Pancreas (tissue), 10 donors: ENCODE measurements at regions not wholly inside any gene's neighbourhood (a gene's known extent, or its start where the extent isn't known, plus 50 kb on each side); places are given as distances from the start of the nearest gene placed in this dataset.

ENCODE experiments used
- ATAC-seq, 4 donors: fragments of 200-7000 bp; cut with Tn5 transposase; one replicate each; pipeline versions ENCODE4 v1.8.0 to v1.9.1; 2020; ENCODE audit warnings: mild to moderate bottlenecking in 4 of 4, moderate library complexity in 4 of 4
- DNase-seq, 6 donors: peaks; one replicate each; pipeline ENCODE4 v3.0.0-alpha.2; 2020
- FAIRE-seq: peaks from 2 replicates; lab custom pipeline; 2012; peaks lifted over from hg19 to GRCh38; lab: Jason Lieb, UNC
- H3K27ac ChIP-seq, 4 donors: fragments of 200-600 bp; sonication (generic); 1 replicate in 3 of 4; 2 replicates in 1 of 4; pipeline versions ENCODE4 v1.5.0 to v1.8.0; 2020
- H3K27me3 ChIP-seq, 4 donors: fragments of 200-600 bp; one replicate each; pipeline ENCODE4 v1.8.0; 2021
- H3K36me3 ChIP-seq, 3 donors: fragments of 200-600 bp; sonication (generic) in 1 of 3; one replicate each; pipeline versions ENCODE4 v1.5.0 to v1.8.0; 2020 to 2021
- H3K4me1 ChIP-seq, 3 donors: fragments of 200-600 bp; one replicate each; pipeline ENCODE4 v1.8.0; 2021
- H3K4me3 ChIP-seq, 4 donors: fragments of 200-600 bp; sonication (generic) in 2 of 4; one replicate each; pipeline versions ENCODE4 v1.5.0 to v1.8.0; 2020 to 2021
- H3K9me3 ChIP-seq, 4 donors: fragments of 200-600 bp; one replicate each; pipeline ENCODE4 v1.8.0; 2021
- WGBS, 2 donors: extraction: QIAGEN DNeasy Blood & Tissue Kit; methylation state at CpG; one replicate each; pipeline ENCODE4 v1.1.7; 2013; 5-methylcytosine and 5-hydroxymethylcytosine counted together
- intact Hi-C, 3 donors: fragments of 100-400 bp; cut with DNase I; formaldehyde crosslinking; loops; one replicate each; pipeline versions ENCODE4 v1.11.1 to v1.14.2; 2022
- TF ChIP-seq, protein P1 (sequence below), 4 donors: fragments of 200-600 bp; sonication (generic) in 3 of 4; IDR thresholded peaks; one replicate each; pipeline versions ENCODE4 v1.5.0 to v1.8.0; 2021; ENCODE audit warnings: antibody characterized with exemption in 4 of 4
- donor health status: healthy with polysubstance abuse.
- donor health status: DM: no; HTN: no; CAD: no; lungs with moderate emphysema.
- donor health status: DM: no; HTN: no; CAD: no.
- donor health status: control.
- donor health status: control.
- donor health status: Bipolar disorder and iron deficiency.
- donor health status: DM: yes; HTN: yes; CAD: no.
- donor health status: DM: no; HTN: no; CAD: no.
- donor health status: DM: no; HTN: no; CAD: no.
- donor health status: DM: yes; HTN: yes; CAD: no.

DNA sequence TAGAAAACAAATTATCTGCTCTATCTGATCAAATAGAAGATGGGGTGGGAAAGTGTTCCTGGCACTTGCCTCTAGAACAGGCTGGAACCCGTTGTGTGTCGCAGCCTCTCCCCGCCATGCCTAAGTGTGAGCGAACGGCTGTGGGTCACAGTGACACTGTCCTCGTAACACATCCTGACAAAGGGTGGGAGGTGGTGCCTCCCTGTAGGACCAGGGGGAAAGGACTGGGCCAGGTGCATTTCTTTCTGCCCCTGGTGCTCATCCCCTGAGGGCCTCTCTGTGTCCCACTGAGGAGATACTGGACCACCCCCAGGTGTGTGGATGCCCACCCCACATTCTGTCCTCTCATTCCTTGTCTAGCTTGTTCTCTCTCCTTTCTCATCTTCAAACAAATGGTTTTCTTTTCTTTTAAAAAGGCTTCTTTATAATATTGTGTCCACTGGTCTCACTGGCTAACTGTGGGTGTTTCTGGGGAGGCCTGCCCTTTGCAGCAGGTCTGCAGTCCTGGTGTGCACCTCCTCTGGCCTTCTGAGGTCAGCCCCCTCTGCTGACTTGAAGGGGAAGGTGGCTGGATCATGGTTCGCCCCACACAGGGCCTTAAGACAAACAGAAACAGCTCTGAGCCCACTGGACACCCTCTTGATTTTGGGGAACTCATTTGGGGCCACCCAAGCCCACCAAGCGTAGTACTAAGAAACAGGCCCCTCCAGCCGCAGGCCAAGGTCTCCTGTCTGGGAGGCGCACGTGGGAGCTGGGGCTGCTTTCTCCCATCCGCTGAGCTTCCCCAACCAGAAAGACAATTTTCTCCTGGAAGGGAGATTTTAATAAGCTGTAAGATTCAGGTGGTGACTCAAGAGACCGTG lies 152.5 kb upstream of the SOX1 start:
- Histone ChIP-seq H3K4me3 (no peak overlapping the region), H3K27ac (no peak overlapping the region), H3K4me1 (no peaks in the 10 kb centered on the region), H3K27me3 (no peaks in the 10 kb centered on the region), H3K36me3 (no peaks in the 10 kb centered on the region), H3K9me3 (no peaks in the 10 kb centered on the region)
- ATAC-seq (no peak), FAIRE-seq (no peak), DNase-seq (peak in 2 of 6 donors; percentile 10 to 30)
- TF ChIP-seq, protein P1, sequence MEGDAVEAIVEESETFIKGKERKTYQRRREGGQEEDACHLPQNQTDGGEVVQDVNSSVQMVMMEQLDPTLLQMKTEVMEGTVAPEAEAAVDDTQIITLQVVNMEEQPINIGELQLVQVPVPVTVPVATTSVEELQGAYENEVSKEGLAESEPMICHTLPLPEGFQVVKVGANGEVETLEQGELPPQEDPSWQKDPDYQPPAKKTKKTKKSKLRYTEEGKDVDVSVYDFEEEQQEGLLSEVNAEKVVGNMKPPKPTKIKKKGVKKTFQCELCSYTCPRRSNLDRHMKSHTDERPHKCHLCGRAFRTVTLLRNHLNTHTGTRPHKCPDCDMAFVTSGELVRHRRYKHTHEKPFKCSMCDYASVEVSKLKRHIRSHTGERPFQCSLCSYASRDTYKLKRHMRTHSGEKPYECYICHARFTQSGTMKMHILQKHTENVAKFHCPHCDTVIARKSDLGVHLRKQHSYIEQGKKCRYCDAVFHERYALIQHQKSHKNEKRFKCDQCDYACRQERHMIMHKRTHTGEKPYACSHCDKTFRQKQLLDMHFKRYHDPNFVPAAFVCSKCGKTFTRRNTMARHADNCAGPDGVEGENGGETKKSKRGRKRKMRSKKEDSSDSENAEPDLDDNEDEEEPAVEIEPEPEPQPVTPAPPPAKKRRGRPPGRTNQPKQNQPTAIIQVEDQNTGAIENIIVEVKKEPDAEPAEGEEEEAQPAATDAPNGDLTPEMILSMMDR (IDR thresholded peaks at IDR 0.05), result no peak
- WGBS, 2 donors, result 74 to 90% methylated on average over 13 of the region's 13 CpGs
- intact Hi-C loops, result no loop called here

DNA sequence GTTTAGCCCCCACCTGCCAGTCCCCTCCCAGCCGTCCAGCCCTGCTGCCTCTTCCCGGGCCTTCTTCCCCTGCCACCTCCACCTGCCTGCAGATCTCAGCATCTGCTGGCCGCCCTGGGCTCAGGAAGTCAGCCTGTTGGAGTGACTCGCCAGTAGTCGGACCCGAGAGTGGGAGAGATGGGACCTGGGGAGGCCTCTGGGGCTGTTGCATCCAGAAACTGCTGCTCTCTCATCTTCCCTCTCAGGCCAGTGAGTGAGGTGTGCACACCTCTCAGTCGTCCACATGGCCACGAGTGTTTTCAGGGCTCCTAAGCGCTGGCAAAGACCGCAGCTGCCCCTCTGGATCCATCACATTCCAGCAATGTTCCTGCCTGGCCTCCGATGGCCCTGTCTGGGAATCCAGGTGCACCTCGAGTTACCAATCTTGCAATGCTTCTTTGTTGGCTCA lies 151.8 kb upstream of the SOX1 start:
- ATAC-seq (no peak), DNase-seq (peak in 1 of 6 donors; percentile 43), FAIRE-seq (no peak)
- Histone ChIP-seq H3K27ac (no peak overlapping the region), H3K9me3 (no peaks in the 10 kb centered on the region), H3K36me3 (no peaks in the 10 kb centered on the region), H3K4me1 (no peaks in the 10 kb centered on the region), H3K27me3 (no peaks in the 10 kb centered on the region), H3K4me3 (no peak overlapping the region)
- intact Hi-C loops, result no loop called here
- 51 to 63% methylated on average over 12 of the region's 12 CpGs for WGBS, 2 donors
- TF ChIP-seq, protein P1 (IDR thresholded peaks at IDR 0.05), result no peak

DNA sequence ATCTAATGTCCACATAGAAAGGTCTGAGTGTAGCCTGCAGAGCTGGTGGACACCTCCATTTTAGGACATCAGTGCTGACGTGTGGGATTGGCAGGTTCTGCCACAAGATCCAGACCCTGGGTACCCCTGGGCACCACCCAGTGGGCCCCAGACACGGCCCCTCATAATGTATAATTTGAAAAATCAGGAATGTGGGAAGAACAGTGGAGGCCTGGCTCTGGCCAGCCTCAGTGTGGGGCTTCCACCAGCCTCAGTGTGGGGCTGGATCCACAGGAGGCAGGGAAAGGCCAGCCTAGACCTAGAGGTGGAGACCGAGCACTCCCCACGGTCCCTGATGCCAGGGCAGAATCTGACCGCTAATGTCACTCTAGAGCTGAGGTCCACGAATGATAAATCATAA lies 150.7 kb upstream of the SOX1 start:
- DNase-seq (no peak), FAIRE-seq (no peak), ATAC-seq (no peak)
- H3K4me3 ChIP-seq, result no peak overlapping the region
- 56 to 69% methylated on average over 6 of the region's 6 CpGs for WGBS, 2 donors
- no peaks in the 10 kb centered on the region for H3K9me3 ChIP-seq
- intact Hi-C loops, result no loop called here
- H3K4me1 ChIP-seq, result no peaks in the 10 kb centered on the region
- H3K27ac ChIP-seq, result no peak overlapping the region
- H3K36me3 ChIP-seq, result no peaks in the 10 kb centered on the region
- TF ChIP-seq, protein P1 (IDR thresholded peaks at IDR 0.05), result no peak
- no peaks in the 10 kb centered on the region for H3K27me3 ChIP-seq

DNA sequence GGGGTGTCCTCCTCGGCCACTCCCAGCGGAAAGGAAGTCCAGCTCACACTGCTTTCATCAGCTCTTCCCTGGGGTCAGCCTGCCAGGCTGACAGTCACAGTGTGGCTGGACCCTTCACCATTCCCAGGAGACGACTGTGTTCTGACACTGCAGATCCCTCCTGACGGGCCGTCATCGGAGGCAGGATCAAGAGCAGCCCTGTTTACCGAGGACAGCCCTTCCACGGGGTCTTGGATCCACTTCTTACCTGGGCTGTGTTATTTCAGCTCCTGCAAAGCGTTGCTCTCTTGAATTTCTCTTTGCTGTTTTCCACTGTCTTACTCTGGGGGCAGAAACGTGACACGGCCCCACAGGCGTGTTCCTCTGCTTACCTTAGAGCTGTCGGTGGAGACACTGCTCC lies 149.9 kb upstream of the SOX1 start:
- FAIRE-seq (no peak), ATAC-seq (no peak), DNase-seq (no peak)
- intact Hi-C loops, result no loop called here
- Histone ChIP-seq H3K4me3 (no peak overlapping the region), H3K27me3 (no peaks in the 10 kb centered on the region), H3K9me3 (no peaks in the 10 kb centered on the region), H3K4me1 (no peaks in the 10 kb centered on the region), H3K36me3 (no peaks in the 10 kb centered on the region), H3K27ac (no peak overlapping the region)
- WGBS, 2 donors, result 56 to 74% methylated on average over 13 of the region's 13 CpGs
- TF ChIP-seq, protein P1 (IDR thresholded peaks at IDR 0.05), result no peak

DNA sequence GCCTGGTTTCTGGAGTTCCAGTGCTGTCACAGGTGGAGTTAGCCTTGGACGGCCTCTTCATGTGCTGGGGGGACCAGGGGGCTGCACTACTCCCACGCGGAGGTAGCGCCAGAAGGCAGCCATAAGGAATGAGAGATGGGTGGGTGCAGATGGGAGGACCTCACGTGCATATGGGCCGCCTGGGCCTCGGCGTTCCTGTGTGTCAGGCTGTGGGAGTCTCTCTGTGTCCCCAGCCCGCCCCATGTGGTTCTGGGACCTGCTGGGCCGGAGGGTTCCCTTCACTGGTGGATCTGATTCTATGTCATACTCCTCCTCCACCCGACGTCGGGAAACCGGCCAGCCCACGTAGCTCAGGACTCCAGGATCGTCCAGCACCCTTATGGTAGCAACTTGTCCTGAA lies 149.0 kb upstream of the SOX1 start:
- FAIRE-seq, result no peak
- peak in 1 of 6 donors; percentile 38 for DNase-seq
- intact Hi-C loops, result no loop called here
- no peaks in the 10 kb centered on the region for H3K27me3 ChIP-seq
- TF ChIP-seq, protein P1 (IDR thresholded peaks at IDR 0.05), result no peak
- no peak for ATAC-seq
- WGBS, 2 donors, result 63 to 76% methylated on average over 16 of the region's 16 CpGs
- H3K36me3 ChIP-seq, result no peaks in the 10 kb centered on the region
- H3K27ac ChIP-seq, result no peak overlapping the region
- no peak overlapping the region for H3K4me3 ChIP-seq
- no peaks in the 10 kb centered on the region for H3K4me1 ChIP-seq
- H3K9me3 ChIP-seq, result no peaks in the 10 kb centered on the region
